ENCODE measurements at regions not wholly inside any gene's neighbourhood (a gene's known extent, or its start where the extent isn't known, plus 50 kb on each side); places are given as distances from the start of the nearest gene placed in this dataset.

GRCh38 chr4:170662250-170662649, 572.5 kb upstream of the AADAT start:
- Histone ChIP-seq H3F3A (ENCODE audit: insufficient read depth, low read length) (no peaks in the 10 kb centered on the region), H4K20me1 (ENCODE audit: insufficient read depth, low read length) (no peaks in the 10 kb centered on the region), H3K9me2 (ENCODE audit: low read depth, low read length) (no peaks in the 10 kb centered on the region), H3K27me3 (ENCODE audit: insufficient read depth, low read length) (no peaks in the 10 kb centered on the region), H3K9ac (ENCODE audit: low read length) (no peak overlapping the region), H2AFZ (ENCODE audit: low read length) (no peak overlapping the region), H3K4me2 (ENCODE audit: low read length) (no peak overlapping the region), H3K4me3 (ENCODE audit: low read depth, low read length, poor library complexity, severe bottlenecking) (no peak overlapping the region), H3K79me2 (ENCODE audit: insufficient read depth, low read length) (no peaks in the 10 kb centered on the region), H3K27ac (ENCODE audit: low read depth, low read length, poor library complexity, severe bottlenecking) (no peak overlapping the region), H3K9me3 (ENCODE audit: low read length) (no peaks in the 10 kb centered on the region), H3K4me1 (ENCODE audit: insufficient read depth, low read length, severe bottlenecking) (no peaks in the 10 kb centered on the region), H3K36me3 (ENCODE audit: insufficient read depth, low read length) (no peaks in the 10 kb centered on the region)
- TF ChIP-seq, protein P1, sequence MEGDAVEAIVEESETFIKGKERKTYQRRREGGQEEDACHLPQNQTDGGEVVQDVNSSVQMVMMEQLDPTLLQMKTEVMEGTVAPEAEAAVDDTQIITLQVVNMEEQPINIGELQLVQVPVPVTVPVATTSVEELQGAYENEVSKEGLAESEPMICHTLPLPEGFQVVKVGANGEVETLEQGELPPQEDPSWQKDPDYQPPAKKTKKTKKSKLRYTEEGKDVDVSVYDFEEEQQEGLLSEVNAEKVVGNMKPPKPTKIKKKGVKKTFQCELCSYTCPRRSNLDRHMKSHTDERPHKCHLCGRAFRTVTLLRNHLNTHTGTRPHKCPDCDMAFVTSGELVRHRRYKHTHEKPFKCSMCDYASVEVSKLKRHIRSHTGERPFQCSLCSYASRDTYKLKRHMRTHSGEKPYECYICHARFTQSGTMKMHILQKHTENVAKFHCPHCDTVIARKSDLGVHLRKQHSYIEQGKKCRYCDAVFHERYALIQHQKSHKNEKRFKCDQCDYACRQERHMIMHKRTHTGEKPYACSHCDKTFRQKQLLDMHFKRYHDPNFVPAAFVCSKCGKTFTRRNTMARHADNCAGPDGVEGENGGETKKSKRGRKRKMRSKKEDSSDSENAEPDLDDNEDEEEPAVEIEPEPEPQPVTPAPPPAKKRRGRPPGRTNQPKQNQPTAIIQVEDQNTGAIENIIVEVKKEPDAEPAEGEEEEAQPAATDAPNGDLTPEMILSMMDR (IDR thresholded peaks at IDR 0.05; ENCODE audit: low read length) = no peak
- no peak for TF ChIP-seq EZH2 (IDR thresholded peaks at IDR 0.05; ENCODE audit: borderline replicate concordance, low read length)

DNA sequence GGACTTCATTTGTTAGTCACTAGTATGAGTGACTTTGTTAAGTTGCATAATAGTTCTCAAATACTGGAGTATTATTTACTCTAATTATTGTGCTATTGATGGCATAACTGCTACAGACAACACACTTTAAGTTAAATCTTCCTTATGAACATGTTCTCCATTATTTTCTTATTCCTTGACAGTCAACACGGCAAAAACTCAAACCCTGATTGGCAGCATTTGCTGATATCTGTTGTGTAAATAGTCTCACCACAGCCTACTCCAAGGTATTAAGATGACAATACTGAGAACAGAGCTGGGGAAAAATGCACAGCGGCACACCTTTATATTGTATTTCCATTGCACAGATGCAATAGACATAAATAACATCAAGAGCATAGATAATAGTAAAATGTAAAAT, 568.0 kb upstream of the AADAT start:
- Histone ChIP-seq H3F3A (ENCODE audit: insufficient read depth, low read length) (no peaks in the 10 kb centered on the region), H3K36me3 (ENCODE audit: insufficient read depth, low read length) (no peaks in the 10 kb centered on the region), H3K9ac (ENCODE audit: low read length) (no peak overlapping the region), H3K9me2 (ENCODE audit: low read depth, low read length) (no peaks in the 10 kb centered on the region), H3K4me2 (ENCODE audit: low read length) (no peak overlapping the region), H3K27me3 (ENCODE audit: insufficient read depth, low read length) (no peaks in the 10 kb centered on the region), H3K4me3 (ENCODE audit: low read depth, low read length, poor library complexity, severe bottlenecking) (no peak overlapping the region), H4K20me1 (ENCODE audit: insufficient read depth, low read length) (no peaks in the 10 kb centered on the region), H3K79me2 (ENCODE audit: insufficient read depth, low read length) (no peaks in the 10 kb centered on the region), H2AFZ (ENCODE audit: low read length) (no peak overlapping the region), H3K4me1 (ENCODE audit: insufficient read depth, low read length, severe bottlenecking) (no peaks in the 10 kb centered on the region), H3K27ac (ENCODE audit: low read depth, low read length, poor library complexity, severe bottlenecking) (no peak overlapping the region), H3K9me3 (ENCODE audit: low read length) (no peaks in the 10 kb centered on the region)
- TF ChIP-seq, protein P1 (IDR thresholded peaks at IDR 0.05; ENCODE audit: low read length) = no peak
- no peak for TF ChIP-seq EZH2 (IDR thresholded peaks at IDR 0.05; ENCODE audit: borderline replicate concordance, low read length)

- no peaks in the 10 kb centered on the region for H3K36me3 ChIP-seq (ENCODE audit: insufficient read depth, low read length)
- no peak overlapping the region for H3K27ac ChIP-seq (ENCODE audit: low read depth, low read length, poor library complexity, severe bottlenecking)
- no peaks in the 10 kb centered on the region for H3K9me2 ChIP-seq (ENCODE audit: low read depth, low read length)
- H3K27me3 ChIP-seq (ENCODE audit: insufficient read depth, low read length) = no peaks in the 10 kb centered on the region
- H3K4me3 ChIP-seq (ENCODE audit: low read depth, low read length, poor library complexity, severe bottlenecking) = no peak overlapping the region
- no peak overlapping the region for H3K4me2 ChIP-seq (ENCODE audit: low read length)
- no peaks in the 10 kb centered on the region for H3K9me3 ChIP-seq (ENCODE audit: low read length)
- no peaks in the 10 kb centered on the region for H3K4me1 ChIP-seq (ENCODE audit: insufficient read depth, low read length, severe bottlenecking)
- no peaks in the 10 kb centered on the region for H4K20me1 ChIP-seq (ENCODE audit: insufficient read depth, low read length)
- H3F3A ChIP-seq (ENCODE audit: insufficient read depth, low read length) = no peaks in the 10 kb centered on the region
- H3K9ac ChIP-seq (ENCODE audit: low read length) = no peak overlapping the region
- TF ChIP-seq, protein P1 (IDR thresholded peaks at IDR 0.05; ENCODE audit: low read length) = no peak
- no peak for TF ChIP-seq EZH2 (IDR thresholded peaks at IDR 0.05; ENCODE audit: borderline replicate concordance, low read length)
- H2AFZ ChIP-seq (ENCODE audit: low read length) = no peak overlapping the region
- no peaks in the 10 kb centered on the region for H3K79me2 ChIP-seq (ENCODE audit: insufficient read depth, low read length)
Measured at GRCh38 chr4:170656506-170656905, 566.8 kb upstream of the AADAT start.

Data from OCI-LY1 (cell line).